GM12892 (cell line): ENCODE measurements at regions not wholly inside any gene's neighbourhood (a gene's known extent, or its start where the extent isn't known, plus 50 kb on each side); places are given as distances from the start of the nearest gene placed in this dataset.

Experiments used
- POLR2A ChIP-seq: IDR thresholded peaks from 2 replicates; pipeline ENCODE4 v1.6.1; 2011; ENCODE audit warnings: low read depth, low read length, control low read depth
- POLR2AphosphoS5 ChIP-seq: IDR thresholded peaks from 2 replicates; pipeline ENCODE4 v1.6.1; 2011; ENCODE audit warnings: low read depth, low read length, control low read depth
- TAF1 ChIP-seq: IDR thresholded peaks from 2 replicates; pipeline ENCODE4 v1.6.1; 2011; ENCODE audit warnings: low read depth, mild to moderate bottlenecking, control low read depth, low read length, borderline replicate concordance

- TF ChIP-seq POLR2A (no peak), TAF1 (no peak), POLR2AphosphoS5 (no peak)
These were observed 77.9 kb upstream of the RAB27B start for GRCh38 chr18:54750350-54750749.
